ENCODE measurements at regions not wholly inside any gene's neighbourhood (a gene's known extent, or its start where the extent isn't known, plus 50 kb on each side); places are given as distances from the start of the nearest gene placed in this dataset.

DNA sequence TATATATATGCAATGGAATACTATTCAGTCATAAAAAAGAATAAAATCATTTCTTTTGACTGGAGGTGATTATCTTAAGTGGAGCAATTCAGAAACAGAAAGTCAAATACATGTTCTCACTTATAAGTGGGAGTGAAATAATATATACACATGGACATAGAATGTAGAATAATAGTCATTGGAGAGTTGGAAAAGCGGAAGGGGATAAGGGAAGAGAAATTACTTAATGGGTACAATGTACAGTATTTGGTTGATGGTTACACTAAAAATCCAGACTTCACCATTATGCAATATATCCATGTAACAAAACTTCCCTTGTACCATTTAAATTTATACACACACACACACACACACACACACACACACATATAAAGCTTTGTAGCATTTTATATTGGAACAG is 84.3 kb downstream of the RAP2B start (continued):
- TF ChIP-seq SMAD3 (CRISPR knock-in tag; IDR thresholded peaks at IDR 0.05; ENCODE audit: borderline replicate concordance) = no peak

DNA sequence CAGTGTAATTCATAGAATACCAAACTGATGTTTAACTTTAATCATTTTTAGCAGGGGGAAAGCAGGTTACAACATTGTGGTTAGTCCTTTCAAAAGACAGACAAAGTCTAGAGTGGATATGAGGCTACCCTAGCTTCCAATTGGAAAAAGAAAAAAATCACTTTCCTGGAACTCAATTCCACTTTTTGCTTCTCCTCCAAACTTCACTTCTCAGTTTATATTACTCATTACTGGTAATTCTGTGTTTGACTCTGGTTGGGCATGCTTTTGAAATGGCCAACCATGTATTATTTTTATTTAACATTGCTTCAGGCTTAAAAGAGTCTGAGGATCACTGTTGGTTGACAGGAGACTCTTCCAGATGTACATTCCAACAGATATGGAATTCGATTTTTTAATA is 84.8 kb downstream of the RAP2B start:
- ChIA-PET CTCF (no interaction called here), POLR2A (no interaction called here)
- Mint-ChIP-seq H3K9me3 (peaks cover 16% of the 10 kb centered on the region), H3K27me3 (ENCODE audit: low read depth) (no peaks in the 10 kb centered on the region), H3K4me3 (no peak overlapping the region), H3K36me3 (peaks cover 3% of the 10 kb centered on the region; the same call in 1 of the 2 replicates), H3K27ac (no peak overlapping the region), H3K4me1 (no peaks in the 10 kb centered on the region)
- DNase-seq (ENCODE audit: low spot score) (no peak), ATAC-seq (no peak)
- TF ChIP-seq FOXK1 (CRISPR knock-in tag; IDR thresholded peaks at IDR 0.05) (no peak), SMAD4 (CRISPR knock-in tag; IDR thresholded peaks at IDR 0.05) (no peak), ZNF263 (CRISPR knock-in tag; IDR thresholded peaks at IDR 0.05; ENCODE audit: low read depth) (no peak), KAT7 (CRISPR knock-in tag; IDR thresholded peaks at IDR 0.05; ENCODE audit: borderline replicate concordance) (no peak), ZBTB21 (CRISPR knock-in tag; IDR thresholded peaks at IDR 0.05; ENCODE audit: borderline replicate concordance) (no peak)
- TF ChIP-seq, protein P1, sequence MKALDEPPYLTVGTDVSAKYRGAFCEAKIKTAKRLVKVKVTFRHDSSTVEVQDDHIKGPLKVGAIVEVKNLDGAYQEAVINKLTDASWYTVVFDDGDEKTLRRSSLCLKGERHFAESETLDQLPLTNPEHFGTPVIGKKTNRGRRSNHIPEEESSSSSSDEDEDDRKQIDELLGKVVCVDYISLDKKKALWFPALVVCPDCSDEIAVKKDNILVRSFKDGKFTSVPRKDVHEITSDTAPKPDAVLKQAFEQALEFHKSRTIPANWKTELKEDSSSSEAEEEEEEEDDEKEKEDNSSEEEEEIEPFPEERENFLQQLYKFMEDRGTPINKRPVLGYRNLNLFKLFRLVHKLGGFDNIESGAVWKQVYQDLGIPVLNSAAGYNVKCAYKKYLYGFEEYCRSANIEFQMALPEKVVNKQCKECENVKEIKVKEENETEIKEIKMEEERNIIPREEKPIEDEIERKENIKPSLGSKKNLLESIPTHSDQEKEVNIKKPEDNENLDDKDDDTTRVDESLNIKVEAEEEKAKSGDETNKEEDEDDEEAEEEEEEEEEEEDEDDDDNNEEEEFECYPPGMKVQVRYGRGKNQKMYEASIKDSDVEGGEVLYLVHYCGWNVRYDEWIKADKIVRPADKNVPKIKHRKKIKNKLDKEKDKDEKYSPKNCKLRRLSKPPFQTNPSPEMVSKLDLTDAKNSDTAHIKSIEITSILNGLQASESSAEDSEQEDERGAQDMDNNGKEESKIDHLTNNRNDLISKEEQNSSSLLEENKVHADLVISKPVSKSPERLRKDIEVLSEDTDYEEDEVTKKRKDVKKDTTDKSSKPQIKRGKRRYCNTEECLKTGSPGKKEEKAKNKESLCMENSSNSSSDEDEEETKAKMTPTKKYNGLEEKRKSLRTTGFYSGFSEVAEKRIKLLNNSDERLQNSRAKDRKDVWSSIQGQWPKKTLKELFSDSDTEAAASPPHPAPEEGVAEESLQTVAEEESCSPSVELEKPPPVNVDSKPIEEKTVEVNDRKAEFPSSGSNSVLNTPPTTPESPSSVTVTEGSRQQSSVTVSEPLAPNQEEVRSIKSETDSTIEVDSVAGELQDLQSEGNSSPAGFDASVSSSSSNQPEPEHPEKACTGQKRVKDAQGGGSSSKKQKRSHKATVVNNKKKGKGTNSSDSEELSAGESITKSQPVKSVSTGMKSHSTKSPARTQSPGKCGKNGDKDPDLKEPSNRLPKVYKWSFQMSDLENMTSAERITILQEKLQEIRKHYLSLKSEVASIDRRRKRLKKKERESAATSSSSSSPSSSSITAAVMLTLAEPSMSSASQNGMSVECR (CRISPR knock-in tag; IDR thresholded peaks at IDR 0.05; ENCODE audit: borderline replicate concordance) = no peak
- TF ChIP-seq, protein P2, sequence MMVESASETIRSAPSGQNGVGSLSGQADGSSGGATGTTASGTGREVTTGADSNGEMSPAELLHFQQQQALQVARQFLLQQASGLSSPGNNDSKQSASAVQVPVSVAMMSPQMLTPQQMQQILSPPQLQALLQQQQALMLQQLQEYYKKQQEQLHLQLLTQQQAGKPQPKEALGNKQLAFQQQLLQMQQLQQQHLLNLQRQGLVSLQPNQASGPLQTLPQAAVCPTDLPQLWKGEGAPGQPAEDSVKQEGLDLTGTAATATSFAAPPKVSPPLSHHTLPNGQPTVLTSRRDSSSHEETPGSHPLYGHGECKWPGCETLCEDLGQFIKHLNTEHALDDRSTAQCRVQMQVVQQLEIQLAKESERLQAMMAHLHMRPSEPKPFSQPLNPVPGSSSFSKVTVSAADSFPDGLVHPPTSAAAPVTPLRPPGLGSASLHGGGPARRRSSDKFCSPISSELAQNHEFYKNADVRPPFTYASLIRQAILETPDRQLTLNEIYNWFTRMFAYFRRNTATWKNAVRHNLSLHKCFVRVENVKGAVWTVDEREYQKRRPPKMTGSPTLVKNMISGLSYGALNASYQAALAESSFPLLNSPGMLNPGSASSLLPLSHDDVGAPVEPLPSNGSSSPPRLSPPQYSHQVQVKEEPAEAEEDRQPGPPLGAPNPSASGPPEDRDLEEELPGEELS (CRISPR knock-in tag; IDR thresholded peaks at IDR 0.05) = no peak
- TF ChIP-seq, protein P3, sequence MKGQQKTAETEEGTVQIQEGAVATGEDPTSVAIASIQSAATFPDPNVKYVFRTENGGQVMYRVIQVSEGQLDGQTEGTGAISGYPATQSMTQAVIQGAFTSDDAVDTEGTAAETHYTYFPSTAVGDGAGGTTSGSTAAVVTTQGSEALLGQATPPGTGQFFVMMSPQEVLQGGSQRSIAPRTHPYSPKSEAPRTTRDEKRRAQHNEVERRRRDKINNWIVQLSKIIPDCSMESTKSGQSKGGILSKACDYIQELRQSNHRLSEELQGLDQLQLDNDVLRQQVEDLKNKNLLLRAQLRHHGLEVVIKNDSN (CRISPR knock-in tag; IDR thresholded peaks at IDR 0.05) = no peak
- TF ChIP-seq, protein P4, sequence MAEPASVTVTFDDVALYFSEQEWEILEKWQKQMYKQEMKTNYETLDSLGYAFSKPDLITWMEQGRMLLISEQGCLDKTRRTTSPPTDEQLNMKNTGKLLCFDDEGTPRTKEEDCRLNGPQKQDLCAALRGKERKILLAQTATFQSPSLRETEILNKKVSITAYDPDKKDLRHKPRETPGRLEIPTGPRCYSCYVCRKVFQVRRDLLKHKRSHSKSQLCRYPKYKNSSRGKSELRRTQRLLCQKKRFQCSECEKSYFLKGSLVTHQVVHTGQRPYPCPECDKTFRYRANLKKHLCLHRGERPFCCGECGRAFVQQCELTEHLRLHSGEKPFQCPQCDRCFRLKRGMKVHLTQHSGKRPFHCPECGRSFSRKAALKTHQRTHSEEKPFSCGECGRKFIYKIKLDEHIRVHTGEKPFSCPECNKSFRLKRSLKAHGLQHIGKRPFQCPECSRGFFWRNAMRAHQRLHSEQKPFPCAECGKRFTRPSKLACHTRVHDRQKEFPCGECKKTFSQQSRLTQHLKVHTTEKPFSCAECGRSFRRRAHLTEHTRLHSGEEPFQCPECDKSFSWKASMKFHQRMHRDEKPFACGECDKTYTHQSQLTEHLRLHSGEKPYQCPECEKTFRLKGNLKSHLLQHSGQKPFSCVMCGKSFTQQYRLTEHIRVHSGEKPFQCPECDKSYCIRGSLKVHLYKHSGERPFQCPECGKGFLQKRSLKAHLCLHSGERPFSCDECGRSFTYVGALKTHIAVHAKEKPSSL (CRISPR knock-in tag; conservative IDR thresholded peaks at IDR 0.05) = no peak
- TF ChIP-seq, protein P5, sequence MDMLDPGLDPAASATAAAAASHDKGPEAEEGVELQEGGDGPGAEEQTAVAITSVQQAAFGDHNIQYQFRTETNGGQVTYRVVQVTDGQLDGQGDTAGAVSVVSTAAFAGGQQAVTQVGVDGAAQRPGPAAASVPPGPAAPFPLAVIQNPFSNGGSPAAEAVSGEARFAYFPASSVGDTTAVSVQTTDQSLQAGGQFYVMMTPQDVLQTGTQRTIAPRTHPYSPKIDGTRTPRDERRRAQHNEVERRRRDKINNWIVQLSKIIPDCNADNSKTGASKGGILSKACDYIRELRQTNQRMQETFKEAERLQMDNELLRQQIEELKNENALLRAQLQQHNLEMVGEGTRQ (CRISPR knock-in tag; IDR thresholded peaks at IDR 0.05) = no peak
- TF ChIP-seq, protein P6, sequence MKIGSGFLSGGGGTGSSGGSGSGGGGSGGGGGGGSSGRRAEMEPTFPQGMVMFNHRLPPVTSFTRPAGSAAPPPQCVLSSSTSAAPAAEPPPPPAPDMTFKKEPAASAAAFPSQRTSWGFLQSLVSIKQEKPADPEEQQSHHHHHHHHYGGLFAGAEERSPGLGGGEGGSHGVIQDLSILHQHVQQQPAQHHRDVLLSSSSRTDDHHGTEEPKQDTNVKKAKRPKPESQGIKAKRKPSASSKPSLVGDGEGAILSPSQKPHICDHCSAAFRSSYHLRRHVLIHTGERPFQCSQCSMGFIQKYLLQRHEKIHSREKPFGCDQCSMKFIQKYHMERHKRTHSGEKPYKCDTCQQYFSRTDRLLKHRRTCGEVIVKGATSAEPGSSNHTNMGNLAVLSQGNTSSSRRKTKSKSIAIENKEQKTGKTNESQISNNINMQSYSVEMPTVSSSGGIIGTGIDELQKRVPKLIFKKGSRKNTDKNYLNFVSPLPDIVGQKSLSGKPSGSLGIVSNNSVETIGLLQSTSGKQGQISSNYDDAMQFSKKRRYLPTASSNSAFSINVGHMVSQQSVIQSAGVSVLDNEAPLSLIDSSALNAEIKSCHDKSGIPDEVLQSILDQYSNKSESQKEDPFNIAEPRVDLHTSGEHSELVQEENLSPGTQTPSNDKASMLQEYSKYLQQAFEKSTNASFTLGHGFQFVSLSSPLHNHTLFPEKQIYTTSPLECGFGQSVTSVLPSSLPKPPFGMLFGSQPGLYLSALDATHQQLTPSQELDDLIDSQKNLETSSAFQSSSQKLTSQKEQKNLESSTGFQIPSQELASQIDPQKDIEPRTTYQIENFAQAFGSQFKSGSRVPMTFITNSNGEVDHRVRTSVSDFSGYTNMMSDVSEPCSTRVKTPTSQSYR (CRISPR knock-in tag; IDR thresholded peaks at IDR 0.05) = no peak
- TF ChIP-seq, protein P7, sequence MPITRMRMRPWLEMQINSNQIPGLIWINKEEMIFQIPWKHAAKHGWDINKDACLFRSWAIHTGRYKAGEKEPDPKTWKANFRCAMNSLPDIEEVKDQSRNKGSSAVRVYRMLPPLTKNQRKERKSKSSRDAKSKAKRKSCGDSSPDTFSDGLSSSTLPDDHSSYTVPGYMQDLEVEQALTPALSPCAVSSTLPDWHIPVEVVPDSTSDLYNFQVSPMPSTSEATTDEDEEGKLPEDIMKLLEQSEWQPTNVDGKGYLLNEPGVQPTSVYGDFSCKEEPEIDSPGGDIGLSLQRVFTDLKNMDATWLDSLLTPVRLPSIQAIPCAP (CRISPR knock-in tag; IDR thresholded peaks at IDR 0.05) = no peak
- TF ChIP-seq, protein P8, sequence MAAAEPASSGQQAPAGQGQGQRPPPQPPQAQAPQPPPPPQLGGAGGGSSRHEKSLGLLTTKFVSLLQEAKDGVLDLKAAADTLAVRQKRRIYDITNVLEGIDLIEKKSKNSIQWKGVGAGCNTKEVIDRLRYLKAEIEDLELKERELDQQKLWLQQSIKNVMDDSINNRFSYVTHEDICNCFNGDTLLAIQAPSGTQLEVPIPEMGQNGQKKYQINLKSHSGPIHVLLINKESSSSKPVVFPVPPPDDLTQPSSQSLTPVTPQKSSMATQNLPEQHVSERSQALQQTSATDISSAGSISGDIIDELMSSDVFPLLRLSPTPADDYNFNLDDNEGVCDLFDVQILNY (CRISPR knock-in tag; IDR thresholded peaks at IDR 0.05) = no peak
- TF ChIP-seq, protein P9, sequence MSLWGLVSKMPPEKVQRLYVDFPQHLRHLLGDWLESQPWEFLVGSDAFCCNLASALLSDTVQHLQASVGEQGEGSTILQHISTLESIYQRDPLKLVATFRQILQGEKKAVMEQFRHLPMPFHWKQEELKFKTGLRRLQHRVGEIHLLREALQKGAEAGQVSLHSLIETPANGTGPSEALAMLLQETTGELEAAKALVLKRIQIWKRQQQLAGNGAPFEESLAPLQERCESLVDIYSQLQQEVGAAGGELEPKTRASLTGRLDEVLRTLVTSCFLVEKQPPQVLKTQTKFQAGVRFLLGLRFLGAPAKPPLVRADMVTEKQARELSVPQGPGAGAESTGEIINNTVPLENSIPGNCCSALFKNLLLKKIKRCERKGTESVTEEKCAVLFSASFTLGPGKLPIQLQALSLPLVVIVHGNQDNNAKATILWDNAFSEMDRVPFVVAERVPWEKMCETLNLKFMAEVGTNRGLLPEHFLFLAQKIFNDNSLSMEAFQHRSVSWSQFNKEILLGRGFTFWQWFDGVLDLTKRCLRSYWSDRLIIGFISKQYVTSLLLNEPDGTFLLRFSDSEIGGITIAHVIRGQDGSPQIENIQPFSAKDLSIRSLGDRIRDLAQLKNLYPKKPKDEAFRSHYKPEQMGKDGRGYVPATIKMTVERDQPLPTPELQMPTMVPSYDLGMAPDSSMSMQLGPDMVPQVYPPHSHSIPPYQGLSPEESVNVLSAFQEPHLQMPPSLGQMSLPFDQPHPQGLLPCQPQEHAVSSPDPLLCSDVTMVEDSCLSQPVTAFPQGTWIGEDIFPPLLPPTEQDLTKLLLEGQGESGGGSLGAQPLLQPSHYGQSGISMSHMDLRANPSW (CRISPR knock-in tag; conservative IDR thresholded peaks at IDR 0.05; ENCODE audit: low read depth) = no peak

Measured in WTC11 (cell line).